HUES6 (cell line): ENCODE measurements at regions not wholly inside any gene's neighbourhood (a gene's known extent, or its start where the extent isn't known, plus 50 kb on each side); places are given as distances from the start of the nearest gene placed in this dataset.
"Not testable (repeated sequence)": the region's sequence is repeated elsewhere in the genome, so short reads cannot be mapped to it uniquely, and the experiment has no call there.

Experiments used
- H3K27ac ChIP-seq: 2 replicates; pipeline ENCODE4 v1.7.0; 2013; ENCODE audit warnings: low read depth, mild to moderate bottlenecking, low read length, inconsistent platforms
- H3K27me3 ChIP-seq: 2 replicates; pipeline ENCODE4 v1.6.1; 2013; ENCODE audit warnings: low read length; ENCODE audit not compliant: control insufficient read depth, insufficient read depth
- H3K36me3 ChIP-seq: 2 replicates; pipeline ENCODE4 v1.6.1; 2013; ENCODE audit warnings: low read length; ENCODE audit not compliant: control insufficient read depth, insufficient read depth
- H3K4me1 ChIP-seq: 2 replicates; pipeline ENCODE4 v1.6.1; 2013; ENCODE audit warnings: low read length; ENCODE audit not compliant: control insufficient read depth, insufficient read depth
- H3K4me3 ChIP-seq: 2 replicates; pipeline ENCODE4 v1.5.1; 2013; ENCODE audit warnings: low read depth, low read length
- H3K9ac ChIP-seq: one replicate; pipeline ENCODE4 v1.6.1; 2013; ENCODE audit warnings: mild to moderate bottlenecking, low read length
- H3K9me3 ChIP-seq: 2 replicates; pipeline ENCODE4 v1.6.1; 2013; ENCODE audit warnings: low read depth, low read length; ENCODE audit not compliant: control insufficient read depth, insufficient read depth

DNA sequence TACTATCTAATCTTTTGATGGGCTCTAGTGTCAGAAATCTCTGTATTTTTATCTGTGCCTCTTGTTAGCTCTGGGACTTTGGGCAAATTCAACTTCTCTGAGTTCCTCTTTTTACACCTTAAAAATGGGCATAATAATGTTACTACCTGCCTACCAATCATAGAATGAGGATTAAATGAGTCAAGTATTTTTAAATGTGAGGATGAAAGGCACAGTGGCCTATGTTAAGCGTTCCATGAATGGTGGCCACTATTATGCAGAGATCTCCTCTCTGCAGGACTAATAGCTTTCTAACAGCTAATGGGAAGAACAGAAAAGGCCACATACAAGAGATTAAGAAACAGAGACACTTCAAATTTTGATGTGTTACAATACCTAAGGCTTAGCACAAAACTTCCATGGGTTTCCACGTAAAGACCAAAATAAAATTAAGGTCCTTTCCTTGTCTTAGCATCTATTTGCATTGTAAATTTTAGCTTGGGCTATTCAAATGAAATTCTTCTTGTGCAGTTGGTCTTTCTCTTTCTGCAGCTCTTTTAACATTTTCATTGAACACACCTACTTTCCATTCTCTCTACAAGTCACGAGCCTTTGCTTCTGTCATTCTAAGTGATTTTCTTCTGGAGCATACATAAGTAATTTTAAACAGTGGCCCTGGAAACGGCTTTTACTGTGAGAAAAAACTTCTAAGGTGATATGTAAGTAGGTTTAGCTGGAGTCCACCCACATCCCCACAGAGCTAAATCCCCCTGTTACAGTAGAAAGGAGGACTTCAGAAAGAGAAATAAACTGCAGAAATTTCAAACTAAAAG lies 117.9 kb upstream of the MED14 start:
- H3K27ac ChIP-seq: peak overlapping the region; percentile 97
- H3K4me1 ChIP-seq: peaks cover 33% of the 10 kb centered on the region
- H3K9ac ChIP-seq: peak overlapping the region; percentile 83

GRCh38 chrX:40853816-40854123 lies 118.4 kb upstream of the MED14 start:
- H3K9me3 ChIP-seq: peaks cover 26% of the 10 kb centered on the region
- H3K27me3 ChIP-seq: no peaks in the 10 kb centered on the region
- H3K36me3 ChIP-seq: no peaks in the 10 kb centered on the region
- H3K4me1 ChIP-seq: peaks cover 33% of the 10 kb centered on the region
- no peak overlapping the region for H3K4me3 ChIP-seq
- H3K27ac ChIP-seq: peak overlapping the region; percentile 97
- H3K9ac ChIP-seq: peak overlapping the region; percentile 83

More for the DNA sequence above, 117.9 kb upstream of the MED14 start:
- peak overlapping the region; percentile 38 for H3K4me3 ChIP-seq
- no peaks in the 10 kb centered on the region for H3K27me3 ChIP-seq
- H3K9me3 ChIP-seq: peaks cover 24% of the 10 kb centered on the region
- no peaks in the 10 kb centered on the region for H3K36me3 ChIP-seq

DNA sequence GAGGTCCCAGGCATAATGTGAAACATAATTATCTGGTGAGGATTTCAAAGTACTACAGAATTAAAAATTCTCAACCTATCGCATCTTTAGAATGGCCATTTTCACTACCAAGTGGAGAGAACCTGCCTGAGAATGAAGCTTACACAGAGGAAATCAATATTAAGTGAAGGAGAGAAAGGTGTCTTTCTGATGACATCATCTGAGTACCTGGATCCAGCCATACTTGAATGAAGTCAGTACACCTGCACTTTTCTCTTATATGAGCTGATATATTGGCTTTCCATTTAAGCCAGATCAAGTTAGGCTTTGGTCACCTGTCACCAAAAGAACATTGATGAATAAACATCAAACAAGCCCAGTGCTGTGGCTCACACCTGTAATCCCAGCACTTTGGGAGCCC lies 118.9 kb upstream of the MED14 start:
- peak overlapping the region; percentile 97 for H3K27ac ChIP-seq
- H3K9me3 ChIP-seq: peaks cover 26% of the 10 kb centered on the region
- no peaks in the 10 kb centered on the region for H3K36me3 ChIP-seq
- no peaks in the 10 kb centered on the region for H3K27me3 ChIP-seq
- H3K9ac ChIP-seq: peak overlapping the region; percentile 83
- peaks cover 33% of the 10 kb centered on the region for H3K4me1 ChIP-seq
- no peak overlapping the region for H3K4me3 ChIP-seq

DNA sequence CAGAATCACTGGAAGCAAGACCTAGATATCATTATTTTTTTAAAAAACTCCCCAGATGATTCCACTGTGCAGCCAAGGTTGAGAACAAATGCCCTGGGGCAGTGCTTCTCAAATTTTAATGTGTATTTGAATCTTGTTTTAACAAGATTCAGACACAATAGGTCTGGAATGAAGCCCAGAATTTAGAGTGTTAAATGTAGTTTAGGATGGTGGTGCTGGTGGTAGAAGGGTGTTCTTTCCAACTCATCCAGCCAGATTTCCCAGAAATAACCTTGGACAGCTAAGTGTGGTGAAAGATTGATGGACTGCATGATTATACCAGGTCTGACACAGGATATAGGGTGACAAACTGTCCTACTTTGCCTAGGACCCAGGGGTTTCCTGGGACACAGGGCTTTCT lies 120.1 kb upstream of the MED14 start:
- no peak overlapping the region for H3K9ac ChIP-seq
- H3K27me3 ChIP-seq: no peaks in the 10 kb centered on the region
- H3K9me3 ChIP-seq: peaks cover 34% of the 10 kb centered on the region
- H3K27ac ChIP-seq: peak overlapping the region; percentile 63; the same call in 1 of the 2 replicates
- 0 out of 2 replicates have a peak, but pooled peaks cover 3% of the 10 kb centered on the region for H3K36me3 ChIP-seq
- no peak overlapping the region for H3K4me3 ChIP-seq
- H3K4me1 ChIP-seq: peaks cover 32% of the 10 kb centered on the region

GRCh38 chrX:40855932-40856515 lies 120.7 kb upstream of the MED14 start:
- peaks cover 31% of the 10 kb centered on the region for H3K4me1 ChIP-seq
- peaks cover 35% of the 10 kb centered on the region for H3K9me3 ChIP-seq
- H3K9ac ChIP-seq: no peak overlapping the region
- peaks cover 6% of the 10 kb centered on the region for H3K36me3 ChIP-seq
- H3K4me3 ChIP-seq: no peak overlapping the region
- no peaks in the 10 kb centered on the region for H3K27me3 ChIP-seq
- no peak overlapping the region; the same call in 1 of the 2 replicates for H3K27ac ChIP-seq

DNA sequence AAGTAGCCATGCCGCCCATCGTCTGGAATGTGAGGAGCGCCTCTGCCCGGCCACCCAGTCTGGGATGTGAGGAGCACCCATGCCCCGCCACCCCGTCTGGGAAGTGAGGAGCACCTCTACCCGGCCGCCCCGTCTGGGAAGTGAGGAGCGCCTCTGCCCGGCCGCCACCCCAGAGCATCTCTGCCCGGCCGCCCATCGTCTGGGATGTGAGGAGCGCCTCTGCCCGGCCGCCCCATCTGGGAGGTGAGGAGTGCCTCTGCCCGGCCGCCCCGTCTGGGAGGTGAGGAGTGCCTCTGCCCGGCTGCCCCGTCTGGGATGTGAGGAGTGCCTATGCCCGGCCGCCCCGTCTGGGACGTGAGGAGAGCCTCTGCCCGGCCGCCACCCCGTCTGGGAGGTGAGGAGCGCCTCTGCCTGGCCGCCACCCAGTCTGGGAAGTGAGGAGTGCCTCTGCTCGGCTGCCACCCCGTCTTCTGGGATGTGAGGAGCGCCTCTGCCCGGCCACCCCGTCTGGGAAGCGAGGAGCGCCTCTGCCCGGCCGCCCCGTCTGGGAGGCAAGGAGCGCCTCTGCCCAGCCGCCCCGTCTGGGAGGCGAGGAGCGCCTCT lies 126.7 kb upstream of the MED14 start:
- H3K4me3 ChIP-seq, H3K9ac ChIP-seq, H3K4me1 ChIP-seq, H3K27ac ChIP-seq, H3K36me3 ChIP-seq, H3K27me3 ChIP-seq: not testable (repeated sequence)
- peaks cover 67% of the 10 kb centered on the region for H3K9me3 ChIP-seq

DNA sequence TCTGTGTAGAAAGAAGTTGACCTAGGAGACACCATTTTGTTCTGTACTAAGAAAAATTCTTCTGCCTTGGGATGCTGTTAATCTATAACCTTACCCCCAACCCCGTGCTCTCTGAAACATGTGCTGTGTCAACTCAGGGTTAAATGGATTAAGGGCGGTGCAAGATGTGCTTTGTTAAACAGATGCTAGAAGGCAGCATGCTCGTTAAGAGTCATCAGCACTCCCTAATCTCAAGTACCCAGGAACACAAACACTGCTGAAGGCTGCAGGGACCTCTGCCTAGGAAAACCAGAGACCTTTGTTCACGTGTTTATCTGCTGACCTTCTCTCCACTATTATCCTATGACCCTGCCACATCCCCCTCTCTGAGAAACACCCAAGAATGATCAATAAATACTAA lies 127.9 kb upstream of the MED14 start:
- not testable (repeated sequence) for H3K27me3 ChIP-seq, H3K9ac ChIP-seq, H3K4me1 ChIP-seq, H3K36me3 ChIP-seq, H3K4me3 ChIP-seq, H3K27ac ChIP-seq
- peaks cover 68% of the 10 kb centered on the region for H3K9me3 ChIP-seq

DNA sequence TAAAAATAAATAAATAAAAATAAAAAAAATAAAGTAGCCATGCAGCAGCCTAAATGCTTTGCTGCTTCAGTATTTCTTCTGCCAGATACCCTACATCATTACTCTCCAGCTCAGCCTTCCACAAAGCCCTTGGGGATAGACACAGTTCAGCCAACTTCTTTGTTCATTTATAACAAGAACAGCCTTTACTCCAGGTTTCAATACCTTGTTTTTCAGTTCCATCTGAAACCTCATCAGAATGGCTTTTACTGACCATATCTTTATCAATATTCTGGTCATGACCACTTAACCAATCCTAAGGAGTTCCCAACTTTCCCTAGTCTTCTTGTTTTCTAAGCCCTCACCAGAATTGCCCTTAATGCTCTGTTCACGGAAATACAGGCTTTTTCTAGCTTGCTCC lies 128.3 kb upstream of the MED14 start:
- H3K36me3 ChIP-seq: peaks cover 9% of the 10 kb centered on the region
- no peak overlapping the region for H3K4me3 ChIP-seq
- H3K9me3 ChIP-seq: peaks cover 68% of the 10 kb centered on the region
- H3K27me3 ChIP-seq: no peaks in the 10 kb centered on the region
- no peaks in the 10 kb centered on the region; the same call in 1 of the 2 replicates for H3K4me1 ChIP-seq
- H3K9ac ChIP-seq: no peak overlapping the region
- H3K27ac ChIP-seq: no peak overlapping the region

GRCh38 chrX:40864972-40865371 lies 129.6 kb upstream of the MED14 start:
- Histone ChIP-seq H3K4me3 (no peak overlapping the region), H3K27me3 (no peaks in the 10 kb centered on the region), H3K4me1 (no peaks in the 10 kb centered on the region; the same call in 1 of the 2 replicates), H3K27ac (no peak overlapping the region), H3K9me3 (peaks cover 60% of the 10 kb centered on the region), H3K9ac (no peak overlapping the region), H3K36me3 (peaks cover 9% of the 10 kb centered on the region)

GRCh38 chrX:40866893-40867292 lies 131.6 kb upstream of the MED14 start:
- no peaks in the 10 kb centered on the region; the same call in 1 of the 2 replicates for H3K4me1 ChIP-seq
- no peak overlapping the region for H3K27ac ChIP-seq
- H3K4me3 ChIP-seq: no peak overlapping the region
- H3K9ac ChIP-seq: no peak overlapping the region
- H3K27me3 ChIP-seq: no peaks in the 10 kb centered on the region
- H3K9me3 ChIP-seq: peaks cover 47% of the 10 kb centered on the region
- H3K36me3 ChIP-seq: no peaks in the 10 kb centered on the region

DNA sequence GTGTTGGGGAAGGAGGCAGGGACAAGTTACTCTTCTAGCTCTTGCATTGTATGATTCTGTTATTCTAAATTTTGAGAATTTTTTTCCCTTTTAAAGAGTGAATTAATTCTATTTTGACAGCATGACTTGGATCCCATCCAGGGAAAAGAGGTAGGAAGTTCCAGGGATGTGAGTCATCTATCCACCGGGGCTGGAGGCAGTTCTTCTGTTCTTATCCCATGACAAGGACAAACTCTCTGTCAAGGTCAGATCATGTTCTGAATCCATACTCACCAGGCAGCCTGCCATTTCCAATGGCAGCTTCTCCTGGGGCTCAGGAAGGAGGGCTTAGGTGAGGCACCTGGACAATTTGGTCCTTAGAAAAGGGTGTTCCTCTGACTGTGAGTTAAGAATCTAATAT lies 132.0 kb upstream of the MED14 start:
- no peak overlapping the region for H3K9ac ChIP-seq
- H3K27me3 ChIP-seq: no peaks in the 10 kb centered on the region
- H3K27ac ChIP-seq: no peak overlapping the region
- H3K4me1 ChIP-seq: no peaks in the 10 kb centered on the region; the same call in 1 of the 2 replicates
- peaks cover 47% of the 10 kb centered on the region for H3K9me3 ChIP-seq
- no peaks in the 10 kb centered on the region for H3K36me3 ChIP-seq
- H3K4me3 ChIP-seq: no peak overlapping the region
